ENCODE measurements at regions not wholly inside any gene's neighbourhood (a gene's known extent, or its start where the extent isn't known, plus 50 kb on each side); places are given as distances from the start of the nearest gene placed in this dataset.

DNA sequence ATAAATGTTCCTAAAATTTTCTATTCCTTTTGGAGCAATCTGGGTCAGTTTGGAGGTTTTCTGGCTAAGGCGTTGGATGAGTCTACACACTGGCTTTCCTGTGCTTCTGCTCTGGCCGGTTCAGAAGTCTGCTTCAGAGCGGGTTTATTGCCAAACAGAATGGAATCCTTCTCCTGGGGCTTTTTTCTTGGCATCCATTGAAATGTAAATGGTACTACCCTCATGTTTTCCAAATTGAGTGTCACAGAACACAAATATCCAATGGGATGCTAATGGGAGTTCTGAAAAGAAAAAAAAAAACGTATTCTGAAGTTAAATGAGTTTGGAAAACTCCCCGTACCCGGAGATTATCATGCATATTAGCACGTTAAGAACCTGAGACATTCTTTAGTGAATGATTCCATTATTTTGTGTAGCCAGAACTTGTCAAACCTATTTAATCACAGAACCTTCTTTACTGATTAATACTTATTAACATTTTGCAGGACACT, 930.3 kb downstream of the QKI start:
- TF ChIP-seq, protein P1, sequence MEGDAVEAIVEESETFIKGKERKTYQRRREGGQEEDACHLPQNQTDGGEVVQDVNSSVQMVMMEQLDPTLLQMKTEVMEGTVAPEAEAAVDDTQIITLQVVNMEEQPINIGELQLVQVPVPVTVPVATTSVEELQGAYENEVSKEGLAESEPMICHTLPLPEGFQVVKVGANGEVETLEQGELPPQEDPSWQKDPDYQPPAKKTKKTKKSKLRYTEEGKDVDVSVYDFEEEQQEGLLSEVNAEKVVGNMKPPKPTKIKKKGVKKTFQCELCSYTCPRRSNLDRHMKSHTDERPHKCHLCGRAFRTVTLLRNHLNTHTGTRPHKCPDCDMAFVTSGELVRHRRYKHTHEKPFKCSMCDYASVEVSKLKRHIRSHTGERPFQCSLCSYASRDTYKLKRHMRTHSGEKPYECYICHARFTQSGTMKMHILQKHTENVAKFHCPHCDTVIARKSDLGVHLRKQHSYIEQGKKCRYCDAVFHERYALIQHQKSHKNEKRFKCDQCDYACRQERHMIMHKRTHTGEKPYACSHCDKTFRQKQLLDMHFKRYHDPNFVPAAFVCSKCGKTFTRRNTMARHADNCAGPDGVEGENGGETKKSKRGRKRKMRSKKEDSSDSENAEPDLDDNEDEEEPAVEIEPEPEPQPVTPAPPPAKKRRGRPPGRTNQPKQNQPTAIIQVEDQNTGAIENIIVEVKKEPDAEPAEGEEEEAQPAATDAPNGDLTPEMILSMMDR (IDR thresholded peaks at IDR 0.05; ENCODE audit: insufficient read depth, low read length, poor library complexity, severe bottlenecking), result no peak
- no peak for TF ChIP-seq EZH2phosphoT487 (conservative IDR thresholded peaks at IDR 0.05; ENCODE audit: low read length)
